Caco-2 (cell line): ENCODE measurements at regions not wholly inside any gene's neighbourhood (a gene's known extent, or its start where the extent isn't known, plus 50 kb on each side); places are given as distances from the start of the nearest gene placed in this dataset.

Experiments
- BruUV-seq: library from RNA; stranded (reverse); fragments of 400-500 nt; replicated peaks from 2 replicates; lab custom pipeline; 2021; lab: Mats Ljungman, UMichigan
- CTCF ChIA-PET: fragments of 300-600 bp; sonication (Branson Sonifier 250); formaldehyde crosslinking; loops from one replicate; lab custom pipeline; 2022; ENCODE audit warnings: antibody characterized with exemption; lab: Charles Lee
- POLR2A ChIA-PET: fragments of 300-600 bp; sonication (Branson Sonifier 250); formaldehyde crosslinking; loops from one replicate; lab custom pipeline; 2022; ENCODE audit warnings: antibody characterized with exemption; lab: Charles Lee
- DNase-seq, 2 experiments: peaks; one replicate each; pipeline versions ENCODE4 v3.0.0 to v3.0.0-alpha.2; 2020 to 2022
- H3K27me3 ChIP-seq: replicated peaks from 2 replicates; pipeline ENCODE4 v1.6.0; 2011; ENCODE audit warnings: low read length; ENCODE audit not compliant: control insufficient read depth, insufficient read depth
- H3K36me3 ChIP-seq: 2 replicates; pipeline ENCODE4 v1.5.1; 2011; ENCODE audit warnings: low read length; ENCODE audit not compliant: control insufficient read depth, insufficient read depth
- H3K4me1 ChIP-seq: fragments of 250-450 bp; sonication (Bioruptor Pico); 2 replicates; pipeline ENCODE4 v1.5.1; 2020; ENCODE audit warnings: mild to moderate bottlenecking
- H3K4me3 ChIP-seq: 2 replicates; pipeline ENCODE4 v1.5.1; 2011; ENCODE audit warnings: low read depth, mild to moderate bottlenecking, control low read depth, low read length
- H3K9me3 ChIP-seq: fragments of 250-450 bp; sonication (Bioruptor Pico); 2 replicates; pipeline ENCODE4 v1.5.1; 2020; ENCODE audit warnings: mild to moderate bottlenecking, moderate library complexity
- H3K27ac Mint-ChIP-seq: one replicate; pipeline ENCODE4 v1.8.0; 2022; ENCODE audit warnings: mixed read lengths; ENCODE audit not compliant: unreplicated experiment
- H3K27me3 Mint-ChIP-seq: one replicate; pipeline ENCODE4 v1.8.0; 2022; ENCODE audit warnings: mixed read lengths; ENCODE audit not compliant: insufficient read depth, unreplicated experiment
- H3K36me3 Mint-ChIP-seq: one replicate; pipeline ENCODE4 v1.8.0; 2022; ENCODE audit warnings: mild to moderate bottlenecking, mixed read lengths; ENCODE audit not compliant: insufficient read depth, unreplicated experiment
- H3K4me1 Mint-ChIP-seq: one replicate; pipeline ENCODE4 v1.8.0; 2022; ENCODE audit warnings: low read depth, mixed read lengths; ENCODE audit not compliant: unreplicated experiment
- H3K4me3 Mint-ChIP-seq: one replicate; pipeline ENCODE4 v1.8.0; 2022; ENCODE audit warnings: mild to moderate bottlenecking, moderate library complexity, mixed read lengths; ENCODE audit not compliant: unreplicated experiment
- H3K9me3 Mint-ChIP-seq: one replicate; pipeline ENCODE4 v1.8.0; 2022; ENCODE audit warnings: mixed read lengths; ENCODE audit not compliant: unreplicated experiment
- CTCF ChIP-seq, 2 experiments: fragments of 200-600 bp in 1 of 2; IDR thresholded peaks; 1 replicate in 1 of 2; 2 replicates in 1 of 2; pipeline versions ENCODE4 v1.5.1 to v1.8.0; 2011 to 2022; ENCODE audit warnings: antibody characterized with exemption in 1 of 2, control low read depth in 1 of 2, inconsistent platforms in 1 of 2, low read depth in 1 of 2, low read length in 1 of 2, mild to moderate bottlenecking in 1 of 2, moderate library complexity in 1 of 2; ENCODE audit not compliant: insufficient read depth in 1 of 2, severe bottlenecking in 1 of 2, unreplicated experiment in 1 of 2
- intact Hi-C: fragments of 100-400 bp; cut with micrococcal nuclease; formaldehyde crosslinking; loops from one replicate; pipeline ENCODE4 v1.10.0; 2022; ENCODE audit not compliant: unreplicated experiment

- no peak overlapping the region for H3K4me3 Mint-ChIP-seq
- no peaks in the 10 kb centered on the region for H3K4me1 Mint-ChIP-seq
- H3K27me3 ChIP-seq, result no peaks in the 10 kb centered on the region
- no peak overlapping the region for H3K27ac Mint-ChIP-seq
- no peaks in the 10 kb centered on the region for H3K27me3 Mint-ChIP-seq
- no TSS peak for BruUV-seq
- H3K4me3 ChIP-seq, result no peak overlapping the region
- no peaks in the 10 kb centered on the region for H3K9me3 Mint-ChIP-seq
- no peaks in the 10 kb centered on the region for H3K36me3 Mint-ChIP-seq
- CTCF ChIA-PET, result no interaction called here
- TF ChIP-seq CTCF (IDR thresholded peaks at IDR 0.05; ENCODE audit: insufficient read depth in 1 of 2, low read depth in 1 of 2, low read length in 1 of 2, severe bottlenecking in 1 of 2, unreplicated experiment in 1 of 2), result no peak
- no peak for DNase-seq
- H3K9me3 ChIP-seq, result no peaks in the 10 kb centered on the region
- intact Hi-C loops, result no loop called here
- H3K36me3 ChIP-seq, result no peaks in the 10 kb centered on the region
- no peaks in the 10 kb centered on the region for H3K4me1 ChIP-seq
- POLR2A ChIA-PET, result no interaction called here
These were observed 88.2 kb upstream of the TECRL start for GRCh38 chr4:64497491-64497890.

GRCh38 chr4:64495946-64496345 lies 86.7 kb upstream of the TECRL start:
- BruUV-seq, result no TSS peak
- ChIA-PET CTCF (no interaction called here), POLR2A (no interaction called here)
- no peaks in the 10 kb centered on the region for H3K27me3 ChIP-seq
- no peak for DNase-seq
- no peaks in the 10 kb centered on the region for H3K4me1 Mint-ChIP-seq
- H3K27me3 Mint-ChIP-seq, result no peaks in the 10 kb centered on the region
- H3K36me3 Mint-ChIP-seq, result no peaks in the 10 kb centered on the region
- intact Hi-C loops, result no loop called here
- H3K9me3 ChIP-seq, result no peaks in the 10 kb centered on the region
- no peak for TF ChIP-seq CTCF (IDR thresholded peaks at IDR 0.05; ENCODE audit: insufficient read depth in 1 of 2, low read depth in 1 of 2, low read length in 1 of 2, severe bottlenecking in 1 of 2, unreplicated experiment in 1 of 2)
- H3K4me3 ChIP-seq, result no peak overlapping the region
- H3K4me1 ChIP-seq, result no peaks in the 10 kb centered on the region
- H3K4me3 Mint-ChIP-seq, result no peak overlapping the region
- no peaks in the 10 kb centered on the region for H3K9me3 Mint-ChIP-seq
- no peak overlapping the region for H3K27ac Mint-ChIP-seq
- H3K36me3 ChIP-seq, result no peaks in the 10 kb centered on the region

GRCh38 chr4:64489628-64490027 lies 80.4 kb upstream of the TECRL start:
- H3K4me3 ChIP-seq, result no peak overlapping the region
- CTCF ChIA-PET, result no interaction called here
- Mint-ChIP-seq H3K27me3 (no peaks in the 10 kb centered on the region), H3K4me1 (no peaks in the 10 kb centered on the region), H3K4me3 (no peak overlapping the region), H3K27ac (no peak overlapping the region), H3K36me3 (no peaks in the 10 kb centered on the region), H3K9me3 (no peaks in the 10 kb centered on the region)
- H3K27me3 ChIP-seq, result no peaks in the 10 kb centered on the region
- no TSS peak for BruUV-seq
- H3K4me1 ChIP-seq, result no peaks in the 10 kb centered on the region
- TF ChIP-seq CTCF (IDR thresholded peaks at IDR 0.05; ENCODE audit: insufficient read depth in 1 of 2, low read depth in 1 of 2, low read length in 1 of 2, severe bottlenecking in 1 of 2, unreplicated experiment in 1 of 2), result no peak
- intact Hi-C loops, result no loop called here
- DNase-seq, result no peak
- POLR2A ChIA-PET, result no interaction called here
- H3K36me3 ChIP-seq, result no peaks in the 10 kb centered on the region
- H3K9me3 ChIP-seq, result no peaks in the 10 kb centered on the region
